Mesenchymal stem cell (in vitro differentiated cells and primary cell): ENCODE measurements at regions not wholly inside any gene's neighbourhood (a gene's known extent, or its start where the extent isn't known, plus 50 kb on each side); places are given as distances from the start of the nearest gene placed in this dataset.

Source experiments
- DNase-seq: peaks from one replicate; pipeline ENCODE4 v3.0.0-alpha.2; 2013
- H2AFZ ChIP-seq: one replicate; pipeline ENCODE4 v1.6.1; 2013; ENCODE audit warnings: low read depth, mild to moderate bottlenecking, control low read depth, inconsistent platforms, low read length, moderate library complexity
- H2AK5ac ChIP-seq: 2 replicates; pipeline ENCODE4 v1.6.1; 2013; ENCODE audit warnings: low read length, moderate library complexity, mild to moderate bottlenecking, inconsistent platforms; ENCODE audit not compliant: severe bottlenecking
- H2BK120ac ChIP-seq: one replicate; pipeline ENCODE4 v1.6.1; 2013; ENCODE audit warnings: low read depth, mild to moderate bottlenecking, inconsistent platforms, low read length, moderate library complexity
- H2BK12ac ChIP-seq, 2 experiments: one replicate each; pipeline ENCODE4 v1.6.1; 2013; ENCODE audit warnings: inconsistent platforms in 2 of 2, low read length in 2 of 2, mild to moderate bottlenecking in 2 of 2, moderate library complexity in 2 of 2, control low read depth in 1 of 2
- H2BK15ac ChIP-seq: one replicate; pipeline ENCODE4 v1.6.1; 2013; ENCODE audit warnings: mild to moderate bottlenecking, low read depth, inconsistent platforms; ENCODE audit not compliant: poor library complexity, severe bottlenecking
- H2BK5ac ChIP-seq: 2 replicates; pipeline ENCODE4 v1.6.1; 2013; ENCODE audit warnings: low read depth, mild to moderate bottlenecking, low read length, control low read depth, inconsistent platforms; ENCODE audit not compliant: poor library complexity, severe bottlenecking
- H3K14ac ChIP-seq, 2 experiments: one replicate each; pipeline ENCODE4 v1.6.1; 2013; ENCODE audit warnings: inconsistent platforms in 2 of 2, low read length in 2 of 2, control low read depth in 1 of 2, mild to moderate bottlenecking in 1 of 2, moderate library complexity in 1 of 2
- H3K18ac ChIP-seq, 2 experiments: one replicate each; pipeline ENCODE4 v1.6.1; 2013; ENCODE audit warnings: inconsistent platforms in 2 of 2, low read length in 2 of 2, control low read depth in 1 of 2, low read depth in 1 of 2, mild to moderate bottlenecking in 1 of 2
- H3K23ac ChIP-seq, 2 experiments: one replicate each; pipeline ENCODE4 v1.6.1; 2013; ENCODE audit warnings: inconsistent platforms in 2 of 2, low read length in 2 of 2, mild to moderate bottlenecking in 2 of 2, moderate library complexity in 2 of 2, control low read depth in 1 of 2
- H3K27ac ChIP-seq: 2 replicates; pipeline ENCODE4 v1.5.1; 2013; ENCODE audit warnings: mild to moderate bottlenecking, moderate library complexity, low read length, control low read depth, inconsistent platforms; ENCODE audit not compliant: poor library complexity, severe bottlenecking
- H3K27me3 ChIP-seq, 2 experiments: 2 replicates each; pipeline versions ENCODE4 v1.6.1 to v1.7.0; 2013; ENCODE audit warnings: low read length in 2 of 2, mild to moderate bottlenecking in 2 of 2, moderate library complexity in 2 of 2, control low read depth in 1 of 2, inconsistent platforms in 1 of 2; ENCODE audit not compliant: control insufficient read depth in 1 of 2, insufficient read depth in 1 of 2
- H3K36me3 ChIP-seq, 2 experiments: 2 replicates each; pipeline versions ENCODE4 v1.6.1 to v1.7.0; 2013; ENCODE audit warnings: low read length in 2 of 2, control low read depth in 1 of 2, inconsistent platforms in 1 of 2, low read depth in 1 of 2, mild to moderate bottlenecking in 1 of 2; ENCODE audit not compliant: insufficient read depth in 2 of 2, control insufficient read depth in 1 of 2
- H3K4ac ChIP-seq, 2 experiments: one replicate each; pipeline ENCODE4 v1.6.1; 2013; ENCODE audit warnings: inconsistent platforms in 2 of 2, low read length in 2 of 2, mild to moderate bottlenecking in 2 of 2, moderate library complexity in 2 of 2, control low read depth in 1 of 2, low read depth in 1 of 2
- H3K4me1 ChIP-seq: 2 replicates; pipeline ENCODE4 v1.6.1; 2013; ENCODE audit warnings: low read depth, low read length, control low read depth; ENCODE audit not compliant: control insufficient read depth, insufficient read depth
- H3K4me2 ChIP-seq: 2 replicates; pipeline ENCODE4 v1.6.1; 2013; ENCODE audit warnings: low read length, mild to moderate bottlenecking, inconsistent platforms; ENCODE audit not compliant: poor library complexity, severe bottlenecking
- H3K4me3 ChIP-seq, 2 experiments: 2 replicates each; pipeline versions ENCODE4 v1.5.1 to v1.7.0; 2013; ENCODE audit warnings: low read length in 2 of 2, mild to moderate bottlenecking in 2 of 2, control low read depth in 1 of 2, low read depth in 1 of 2; ENCODE audit not compliant: insufficient read depth in 1 of 2
- H3K79me1 ChIP-seq: replicated peaks from 2 replicates; pipeline ENCODE4 v1.6.1; 2013; ENCODE audit warnings: mild to moderate bottlenecking, control low read depth, low read length, inconsistent platforms; ENCODE audit not compliant: poor library complexity, severe bottlenecking
- H3K9ac ChIP-seq: 2 replicates; pipeline ENCODE4 v1.7.0; 2013; ENCODE audit warnings: mild to moderate bottlenecking, low read length, moderate library complexity
- H3K9me3 ChIP-seq: 2 replicates; pipeline ENCODE4 v1.7.0; 2013; ENCODE audit warnings: mild to moderate bottlenecking, low read length; ENCODE audit not compliant: control insufficient read depth
- H4K8ac ChIP-seq: one replicate; pipeline ENCODE4 v1.6.1; 2013; ENCODE audit warnings: inconsistent platforms, mild to moderate bottlenecking, low read length, moderate library complexity
- H4K91ac ChIP-seq: one replicate; pipeline ENCODE4 v1.6.1; 2013; ENCODE audit warnings: mild to moderate bottlenecking, low read length, inconsistent platforms
- WGBS: methylation state at CpG from one replicate; pipeline ENCODE4 v1.1.7; 2013; ENCODE audit warnings: mixed read lengths; 5-methylcytosine and 5-hydroxymethylcytosine counted together

- H3K14ac ChIP-seq: no peak overlapping the region
- no peak overlapping the region for H2BK12ac ChIP-seq
- no peak overlapping the region for H2BK15ac ChIP-seq
- no peak overlapping the region for H2BK120ac ChIP-seq
- no peak overlapping the region for H2AK5ac ChIP-seq
- H3K4me3 ChIP-seq: no peak overlapping the region
- no peak for DNase-seq
- no peak overlapping the region for H3K27ac ChIP-seq
- H3K79me1 ChIP-seq: no peaks in the 10 kb centered on the region
- no peaks in the 10 kb centered on the region for H3K9me3 ChIP-seq
- H3K4me1 ChIP-seq: peaks cover 4% of the 10 kb centered on the region
- H3K36me3 ChIP-seq: no peaks in the 10 kb centered on the region
- H3K4ac ChIP-seq: no peak overlapping the region
- no peak overlapping the region for H4K8ac ChIP-seq
- no peak overlapping the region for H3K23ac ChIP-seq
- H4K91ac ChIP-seq: no peak overlapping the region
- WGBS: 95% methylated on average over 1 of the region's 1 CpG
- no peak overlapping the region for H3K4me2 ChIP-seq
- no peaks in the 10 kb centered on the region for H3K27me3 ChIP-seq
- H2AFZ ChIP-seq: no peak overlapping the region
- no peak overlapping the region for H3K9ac ChIP-seq
- no peak overlapping the region for H2BK5ac ChIP-seq
- H3K18ac ChIP-seq: no peak overlapping the region
These were observed 80.4 kb downstream of the SPRY4 start for GRCh38 chr5:142244440-142244839.

GRCh38 chr5:142242272-142242671 is 82.5 kb downstream of the SPRY4 start:
- Histone ChIP-seq H3K4me3 (no peak overlapping the region), H3K14ac (no peak overlapping the region), H3K27me3 (no peaks in the 10 kb centered on the region), H3K4me2 (no peak overlapping the region), H2BK15ac (no peak overlapping the region), H2AFZ (no peak overlapping the region), H2BK5ac (no peak overlapping the region), H4K91ac (no peak overlapping the region), H3K79me1 (no peaks in the 10 kb centered on the region), H3K4ac (no peak overlapping the region), H3K4me1 (no peaks in the 10 kb centered on the region), H3K9me3 (no peaks in the 10 kb centered on the region), H3K36me3 (no peaks in the 10 kb centered on the region), H3K23ac (no peak overlapping the region), H2BK12ac (no peak overlapping the region), H3K9ac (no peak overlapping the region), H3K18ac (no peak overlapping the region), H4K8ac (no peak overlapping the region), H3K27ac (no peak overlapping the region), H2BK120ac (no peak overlapping the region), H2AK5ac (no peak overlapping the region)
- no peak for DNase-seq
- WGBS: 92% methylated on average over 3 of the region's 3 CpGs

- peaks cover 0 to 12% of the 10 kb centered on the region in 2 experiments for H3K27me3 ChIP-seq
- no peaks in the 10 kb centered on the region for H3K36me3 ChIP-seq
- H2AFZ ChIP-seq: no peak overlapping the region
- H2BK5ac ChIP-seq: no peak overlapping the region
- no peaks in the 10 kb centered on the region for H3K9me3 ChIP-seq
- no peak overlapping the region for H2BK15ac ChIP-seq
- no peak overlapping the region for H3K4me3 ChIP-seq
- no peak overlapping the region for H2BK12ac ChIP-seq
- WGBS: 100% methylated on average over 4 of the region's 4 CpGs
- no peak overlapping the region for H3K14ac ChIP-seq
- no peak for DNase-seq
- no peak overlapping the region for H3K18ac ChIP-seq
- peak overlapping the region; percentile 34 for H2AK5ac ChIP-seq
- no peak overlapping the region for H3K4ac ChIP-seq
- H3K4me1 ChIP-seq: peaks cover 9% of the 10 kb centered on the region
- no peaks in the 10 kb centered on the region for H3K79me1 ChIP-seq
- no peak overlapping the region for H4K8ac ChIP-seq
- H3K23ac ChIP-seq: no peak overlapping the region
- H3K4me2 ChIP-seq: no peak overlapping the region
- H3K9ac ChIP-seq: no peak overlapping the region
- no peak overlapping the region for H3K27ac ChIP-seq
- no peak overlapping the region for H4K91ac ChIP-seq
- no peak overlapping the region for H2BK120ac ChIP-seq
These were observed 85.2 kb downstream of the SPRY4 start for GRCh38 chr5:142239394-142240159.

- H2AFZ ChIP-seq: no peak overlapping the region
- no peak for DNase-seq
These were observed 87.1 kb downstream of the SPRY4 start for GRCh38 chr5:142237707-142238106.

More at GRCh38 chr5:142237707-142238106, 87.1 kb downstream of the SPRY4 start:
- H2BK15ac ChIP-seq: no peak overlapping the region
- no peak overlapping the region for H2BK12ac ChIP-seq
- H3K18ac ChIP-seq: no peak overlapping the region
- H3K79me1 ChIP-seq: no peaks in the 10 kb centered on the region
- 91% methylated on average over 3 of the region's 3 CpGs for WGBS
- H3K4me1 ChIP-seq: peaks cover 9% of the 10 kb centered on the region
- H4K91ac ChIP-seq: no peak overlapping the region
- H3K9me3 ChIP-seq: no peaks in the 10 kb centered on the region
- H3K36me3 ChIP-seq: no peaks in the 10 kb centered on the region
- H2BK120ac ChIP-seq: no peak overlapping the region
- H3K4me2 ChIP-seq: no peak overlapping the region
- no peak overlapping the region for H2BK5ac ChIP-seq
- no peak overlapping the region for H3K14ac ChIP-seq
- no peak overlapping the region for H3K27ac ChIP-seq
- no peak overlapping the region for H3K23ac ChIP-seq
- no peak overlapping the region for H3K4me3 ChIP-seq
- no peak overlapping the region for H3K4ac ChIP-seq
- H3K9ac ChIP-seq: no peak overlapping the region
- no peak overlapping the region for H2AK5ac ChIP-seq
- H4K8ac ChIP-seq: no peak overlapping the region
- H3K27me3 ChIP-seq: peaks cover 4 to 21% of the 10 kb centered on the region in 2 experiments
